NT2/D1 (cell line): ENCODE measurements at regions not wholly inside any gene's neighbourhood (a gene's known extent, or its start where the extent isn't known, plus 50 kb on each side); places are given as distances from the start of the nearest gene placed in this dataset.
"Not testable (repeated sequence)": the region's sequence is repeated elsewhere in the genome, so short reads cannot be mapped to it uniquely, and the experiment has no call there.

ENCODE experiments used
- DNase-seq: peaks from one replicate; pipeline ENCODE4 v3.0.0-alpha.2; 2011; ENCODE audit warnings: low read depth, low spot score
- H3K27me3 ChIP-seq: 2 replicates; pipeline ENCODE4 v1.6.0; 2011; ENCODE audit warnings: mild to moderate bottlenecking; ENCODE audit not compliant: insufficient read length, insufficient read depth
- H3K36me3 ChIP-seq: 2 replicates; pipeline ENCODE4 v1.6.1; 2011; ENCODE audit warnings: mild to moderate bottlenecking, low read length, mixed read lengths; ENCODE audit not compliant: insufficient read depth, insufficient read length
- H3K4me1 ChIP-seq: 2 replicates; pipeline ENCODE4 v1.5.1; 2011; ENCODE audit not compliant: insufficient read depth, insufficient read length
- H3K4me3 ChIP-seq: 2 replicates; pipeline ENCODE4 v1.5.1; 2011; ENCODE audit warnings: low read depth; ENCODE audit not compliant: insufficient read length
- H3K9ac ChIP-seq: 2 replicates; pipeline ENCODE4 v1.6.0; 2011; ENCODE audit warnings: low read depth; ENCODE audit not compliant: insufficient read length
- H3K9me3 ChIP-seq: 2 replicates; pipeline ENCODE4 v1.5.1; 2011; ENCODE audit warnings: mild to moderate bottlenecking, low read length; ENCODE audit not compliant: insufficient read depth
- SUZ12 ChIP-seq: IDR thresholded peaks from 2 replicates; pipeline ENCODE4 v1.6.1; 2011; ENCODE audit not compliant: insufficient read length, insufficient read depth; ENCODE audit errors: extremely low read depth
- YY1 ChIP-seq: IDR thresholded peaks from 2 replicates; pipeline ENCODE4 v1.6.1; 2011; ENCODE audit not compliant: insufficient read length, insufficient read depth
- ZNF274 ChIP-seq: IDR thresholded peaks from 2 replicates; pipeline ENCODE4 v1.6.1; 2011; ENCODE audit warnings: mild to moderate bottlenecking, low read depth, low read length

DNA sequence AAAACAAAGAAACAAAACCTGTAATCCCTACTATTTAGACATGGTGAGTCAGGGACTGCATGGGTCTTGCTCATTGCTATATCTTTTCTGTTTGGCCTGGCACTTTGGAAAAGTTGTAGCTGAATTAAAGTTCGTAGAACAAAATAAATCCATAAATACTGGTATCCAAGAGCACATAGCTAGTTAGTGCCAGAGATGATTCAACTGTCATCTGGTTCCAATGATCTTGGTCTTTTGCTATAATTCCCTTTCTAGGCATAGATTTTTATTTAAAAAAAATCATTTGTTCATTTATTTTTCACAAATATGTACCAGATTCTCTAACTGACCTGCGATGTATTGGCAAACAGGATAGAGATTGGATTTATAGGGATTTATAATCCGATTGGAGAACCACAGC is 1436.1 kb upstream of the GOT2 start:
- Histone ChIP-seq H3K4me3 (no peak overlapping the region), H3K27me3 (no peaks in the 10 kb centered on the region), H3K9me3 (no peaks in the 10 kb centered on the region), H3K9ac (no peak overlapping the region), H3K4me1 (no peaks in the 10 kb centered on the region), H3K36me3 (no peaks in the 10 kb centered on the region)
- no peak for DNase-seq
- TF ChIP-seq ZNF274 (no peak), SUZ12 (no peak), YY1 (no peak)

GRCh38 chr16:60166111-60166510 is 1432.0 kb upstream of the GOT2 start:
- H3K4me1 ChIP-seq, result no peaks in the 10 kb centered on the region
- H3K4me3 ChIP-seq, result no peak overlapping the region
- DNase-seq, result no peak
- H3K36me3 ChIP-seq, result no peaks in the 10 kb centered on the region
- H3K27me3 ChIP-seq, result no peaks in the 10 kb centered on the region
- H3K9me3 ChIP-seq, result no peaks in the 10 kb centered on the region
- no peak overlapping the region for H3K9ac ChIP-seq
- TF ChIP-seq ZNF274 (no peak), YY1 (no peak), SUZ12 (no peak)

DNA sequence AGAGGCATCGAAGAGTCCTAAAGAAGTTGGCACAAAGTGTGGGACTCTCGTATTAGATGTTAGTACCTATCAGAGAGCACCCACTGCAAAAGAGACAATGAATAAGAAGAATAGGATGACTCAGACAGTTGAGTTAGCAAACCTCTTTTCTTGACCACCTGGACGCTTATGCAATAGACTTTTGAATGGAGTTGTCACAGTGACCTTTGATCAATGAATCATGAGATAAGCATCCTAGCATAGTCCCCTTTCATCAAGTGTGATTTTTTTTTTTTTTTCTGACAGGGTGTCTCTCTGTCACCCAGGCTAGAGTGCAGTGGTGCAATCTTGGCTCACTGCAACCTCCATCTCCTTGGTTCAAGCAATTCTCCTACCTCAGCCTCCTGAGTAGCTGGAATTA is 1417.9 kb upstream of the GOT2 start:
- H3K4me1 ChIP-seq, result no peaks in the 10 kb centered on the region
- TF ChIP-seq YY1 (no peak), SUZ12 (no peak), ZNF274 (no peak)
- H3K9me3 ChIP-seq, result peaks cover 6% of the 10 kb centered on the region; the same call in 1 of the 2 replicates
- no peaks in the 10 kb centered on the region for H3K27me3 ChIP-seq
- no peaks in the 10 kb centered on the region for H3K36me3 ChIP-seq
- H3K9ac ChIP-seq, result no peak overlapping the region
- H3K4me3 ChIP-seq, result no peak overlapping the region
- DNase-seq, result no peak

- TF ChIP-seq SUZ12 (no peak), ZNF274 (no peak), YY1 (no peak)
These were observed 1416.8 kb upstream of the GOT2 start for GRCh38 chr16:60150907-60151306.

GRCh38 chr16:60143348-60143705 is 1409.2 kb upstream of the GOT2 start:
- H3K4me3 ChIP-seq, result no peak overlapping the region
- TF ChIP-seq ZNF274 (no peak), YY1 (no peak), SUZ12 (no peak)
- H3K36me3 ChIP-seq, result no peaks in the 10 kb centered on the region
- H3K27me3 ChIP-seq, result no peaks in the 10 kb centered on the region
- DNase-seq, result no peak
- H3K9me3 ChIP-seq, result peaks cover 10% of the 10 kb centered on the region
- H3K4me1 ChIP-seq, result no peaks in the 10 kb centered on the region
- H3K9ac ChIP-seq, result no peak overlapping the region

More at GRCh38 chr16:60150907-60151306, 1416.8 kb upstream of the GOT2 start:
- DNase-seq, result no peak
- Histone ChIP-seq H3K4me1 (no peaks in the 10 kb centered on the region), H3K27me3 (no peaks in the 10 kb centered on the region), H3K4me3 (no peak overlapping the region), H3K9ac (no peak overlapping the region), H3K36me3 (no peaks in the 10 kb centered on the region), H3K9me3 (peaks cover 9% of the 10 kb centered on the region; the same call in 1 of the 2 replicates)

DNA sequence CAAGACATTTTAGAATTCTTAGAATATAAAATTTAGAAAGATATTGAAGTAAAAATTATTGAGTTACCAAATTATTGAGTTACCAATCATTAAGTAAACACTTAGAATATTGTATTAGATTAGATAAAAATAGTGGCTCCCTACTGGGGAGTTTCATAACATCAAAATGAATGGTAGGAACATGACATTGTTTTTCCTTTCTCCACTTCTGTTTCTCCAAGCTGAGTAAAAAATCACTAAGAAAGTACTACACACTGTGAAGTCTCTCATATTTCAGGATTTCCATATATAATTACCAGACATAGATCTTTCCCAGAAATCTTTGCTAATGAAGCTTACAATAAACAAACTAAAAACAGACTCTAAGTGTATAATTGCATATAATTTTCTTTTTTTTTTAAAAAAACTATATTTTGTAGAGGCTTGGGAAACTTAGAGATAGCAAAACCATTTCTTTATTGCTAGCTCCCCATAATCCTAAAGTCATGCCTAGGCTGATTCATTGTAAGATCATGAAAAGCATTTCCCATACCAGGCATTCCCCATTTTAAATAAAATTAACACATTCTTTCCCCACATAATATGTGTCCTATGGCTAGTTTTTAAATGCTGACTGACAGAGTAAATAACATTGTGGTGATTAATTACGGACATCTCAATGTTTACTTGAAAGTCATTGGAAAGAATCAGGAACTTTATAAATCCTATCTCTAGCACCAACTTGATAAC is 1408.7 kb upstream of the GOT2 start:
- no peak overlapping the region for H3K4me3 ChIP-seq
- TF ChIP-seq ZNF274, result no peak
- TF ChIP-seq YY1, result no peak
- no peak for TF ChIP-seq SUZ12
- H3K36me3 ChIP-seq, result no peaks in the 10 kb centered on the region

DNA sequence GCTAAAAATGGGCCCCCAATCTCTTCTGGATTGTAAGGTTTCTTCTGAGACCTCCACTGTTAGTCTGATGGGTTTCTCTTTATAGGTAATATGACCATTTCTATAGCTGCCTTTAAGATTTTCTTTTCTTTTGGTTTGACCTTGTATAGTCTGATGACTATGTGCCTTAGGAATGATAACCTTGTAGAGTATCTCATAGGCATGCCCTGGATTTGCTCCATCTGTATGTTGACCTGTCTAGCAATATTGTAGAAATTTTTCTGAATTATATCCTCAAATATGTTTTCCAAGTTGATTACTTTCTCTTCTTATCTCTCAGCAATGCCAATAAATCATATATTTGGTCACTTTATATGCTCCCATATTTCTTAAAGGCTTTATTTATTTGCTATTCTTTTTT is 1403.8 kb upstream of the GOT2 start:
- no peak for DNase-seq
- H3K9me3 ChIP-seq, result peaks cover 5% of the 10 kb centered on the region
- TF ChIP-seq ZNF274, result no peak
- no peak for TF ChIP-seq SUZ12
- no peak for TF ChIP-seq YY1
- H3K36me3 ChIP-seq, result no peaks in the 10 kb centered on the region
- no peak overlapping the region for H3K4me3 ChIP-seq
- H3K27me3 ChIP-seq, result no peaks in the 10 kb centered on the region
- H3K9ac ChIP-seq, result no peak overlapping the region
- H3K4me1 ChIP-seq, result no peaks in the 10 kb centered on the region

More for the DNA sequence above, 1408.7 kb upstream of the GOT2 start:
- no peaks in the 10 kb centered on the region for H3K27me3 ChIP-seq
- H3K4me1 ChIP-seq, result no peaks in the 10 kb centered on the region
- DNase-seq, result no peak
- no peak overlapping the region for H3K9ac ChIP-seq
- peaks cover 12% of the 10 kb centered on the region for H3K9me3 ChIP-seq

GRCh38 chr16:60127196-60127595 is 1393.1 kb upstream of the GOT2 start:
- no peak for DNase-seq

GRCh38 chr16:60126115-60126514 is 1392.0 kb upstream of the GOT2 start:
- not testable (repeated sequence) for H3K27me3 ChIP-seq, H3K4me1 ChIP-seq, DNase-seq, H3K36me3 ChIP-seq, H3K9ac ChIP-seq, H3K9me3 ChIP-seq, H3K4me3 ChIP-seq

More at GRCh38 chr16:60127196-60127595, 1393.1 kb upstream of the GOT2 start:
- Histone ChIP-seq H3K9ac (no peak overlapping the region), H3K4me3 (no peak overlapping the region), H3K27me3 (no peaks in the 10 kb centered on the region), H3K9me3 (no peaks in the 10 kb centered on the region), H3K36me3 (no peaks in the 10 kb centered on the region), H3K4me1 (no peaks in the 10 kb centered on the region)
- TF ChIP-seq YY1 (no peak), ZNF274 (no peak), SUZ12 (no peak)
